ENCODE measurements at regions not wholly inside any gene's neighbourhood (a gene's known extent, or its start where the extent isn't known, plus 50 kb on each side); places are given as distances from the start of the nearest gene placed in this dataset.

DNA sequence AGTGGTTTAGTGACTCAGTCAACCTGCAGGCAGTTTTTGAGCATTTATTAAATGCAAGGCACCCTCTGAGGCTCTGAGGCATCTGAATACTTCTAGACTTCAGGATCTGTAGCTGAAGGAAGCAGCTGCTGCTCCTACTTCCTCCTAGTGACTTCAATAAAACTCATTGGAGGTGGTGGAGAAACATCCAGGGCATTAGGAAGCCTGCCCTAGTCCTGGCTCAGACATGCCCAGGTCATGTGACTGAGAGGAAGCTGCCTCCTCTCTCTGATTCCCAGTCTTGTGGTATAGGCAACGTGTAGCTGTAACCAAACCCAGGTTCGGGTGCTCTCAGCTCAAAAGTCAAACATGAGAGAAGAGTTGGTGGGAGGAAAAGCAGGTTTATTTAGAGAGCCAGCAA, 287.2 kb upstream of the GYPC start:
- DNase-seq (peak in 2 of 5 donors; percentile 4 to 5), FAIRE-seq (no peak)
- TF ChIP-seq, protein P1, sequence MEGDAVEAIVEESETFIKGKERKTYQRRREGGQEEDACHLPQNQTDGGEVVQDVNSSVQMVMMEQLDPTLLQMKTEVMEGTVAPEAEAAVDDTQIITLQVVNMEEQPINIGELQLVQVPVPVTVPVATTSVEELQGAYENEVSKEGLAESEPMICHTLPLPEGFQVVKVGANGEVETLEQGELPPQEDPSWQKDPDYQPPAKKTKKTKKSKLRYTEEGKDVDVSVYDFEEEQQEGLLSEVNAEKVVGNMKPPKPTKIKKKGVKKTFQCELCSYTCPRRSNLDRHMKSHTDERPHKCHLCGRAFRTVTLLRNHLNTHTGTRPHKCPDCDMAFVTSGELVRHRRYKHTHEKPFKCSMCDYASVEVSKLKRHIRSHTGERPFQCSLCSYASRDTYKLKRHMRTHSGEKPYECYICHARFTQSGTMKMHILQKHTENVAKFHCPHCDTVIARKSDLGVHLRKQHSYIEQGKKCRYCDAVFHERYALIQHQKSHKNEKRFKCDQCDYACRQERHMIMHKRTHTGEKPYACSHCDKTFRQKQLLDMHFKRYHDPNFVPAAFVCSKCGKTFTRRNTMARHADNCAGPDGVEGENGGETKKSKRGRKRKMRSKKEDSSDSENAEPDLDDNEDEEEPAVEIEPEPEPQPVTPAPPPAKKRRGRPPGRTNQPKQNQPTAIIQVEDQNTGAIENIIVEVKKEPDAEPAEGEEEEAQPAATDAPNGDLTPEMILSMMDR (IDR thresholded peaks at IDR 0.05; ENCODE audit: borderline replicate concordance, extremely low read depth, insufficient read depth), result no peak
- Histone ChIP-seq H3K4me3 (ENCODE audit: low read length in 3 of 3) (no peak overlapping the region), H3K9ac (ENCODE audit: low read length in 3 of 3) (no peak overlapping the region), H3K4me1 (ENCODE audit: control insufficient read depth in 2 of 3, insufficient read depth in 2 of 3, low read depth in 1 of 3, low read length in 3 of 3) (no peaks in the 10 kb centered on the region), H3K9me3 (ENCODE audit: control insufficient read depth in 2 of 3, insufficient read depth in 1 of 3, low read length in 3 of 3) (no peaks in the 10 kb centered on the region), H3K27ac (ENCODE audit: low read depth in 2 of 2, low read length in 2 of 2) (no peak overlapping the region), H3K36me3 (ENCODE audit: control insufficient read depth in 2 of 3, insufficient read depth in 3 of 3, low read length in 3 of 3) (no peaks in the 10 kb centered on the region), H3K27me3 (ENCODE audit: control insufficient read depth, insufficient read depth, low read length) (no peaks in the 10 kb centered on the region)
- intact Hi-C loops (cut with DNase I), result no loop called here

DNA sequence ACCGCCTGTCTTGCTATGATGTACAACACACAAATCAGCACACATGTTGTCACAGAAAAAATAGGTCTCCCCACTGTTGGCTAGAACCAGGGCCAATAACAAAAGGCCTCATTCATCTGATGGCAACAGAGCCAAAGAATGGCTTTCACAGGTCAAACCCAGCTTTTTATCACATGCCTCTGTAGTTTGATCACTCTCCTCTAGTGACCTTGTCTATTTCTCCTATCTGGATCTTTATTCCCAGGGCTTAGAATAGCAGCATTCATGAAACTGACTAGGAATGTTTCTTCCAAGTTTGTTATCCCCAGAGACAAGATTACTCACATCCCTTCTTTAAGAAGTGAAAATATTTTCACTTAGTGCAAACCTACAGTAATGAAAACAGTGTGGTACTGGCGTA, 285.8 kb upstream of the GYPC start:
- FAIRE-seq, result no peak

DNA sequence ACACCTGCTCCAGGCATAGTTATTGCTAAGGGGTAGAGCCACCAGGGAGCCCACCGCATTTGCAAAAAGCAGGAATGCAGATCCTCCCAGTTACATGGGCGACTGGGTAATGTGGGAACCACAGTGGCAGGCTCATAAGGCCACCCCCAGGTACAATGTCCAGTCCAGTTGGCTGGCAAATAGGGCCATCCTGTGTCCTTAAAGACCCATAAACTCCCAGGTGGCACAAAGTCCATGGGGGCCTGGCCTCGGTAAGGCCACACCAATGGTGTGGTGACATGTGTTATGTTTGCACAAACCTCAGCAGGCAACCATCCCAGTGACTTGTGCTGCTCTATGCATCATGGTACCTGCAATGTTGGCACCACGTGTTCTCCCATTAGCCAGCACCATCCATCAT, 283.6 kb upstream of the GYPC start:
- Histone ChIP-seq H3K4me3 (ENCODE audit: low read length in 3 of 3) (no peak overlapping the region), H3K9me3 (ENCODE audit: control insufficient read depth in 2 of 3, insufficient read depth in 1 of 3, low read length in 3 of 3) (no peaks in the 10 kb centered on the region), H3K27ac (ENCODE audit: low read depth in 2 of 2, low read length in 2 of 2) (no peak overlapping the region), H3K9ac (ENCODE audit: low read length in 3 of 3) (no peak overlapping the region), H3K4me1 (ENCODE audit: control insufficient read depth in 2 of 3, insufficient read depth in 2 of 3, low read depth in 1 of 3, low read length in 3 of 3) (no peaks in the 10 kb centered on the region), H3K27me3 (ENCODE audit: control insufficient read depth, insufficient read depth, low read length) (no peaks in the 10 kb centered on the region), H3K36me3 (ENCODE audit: control insufficient read depth in 2 of 3, insufficient read depth in 3 of 3, low read length in 3 of 3) (no peaks in the 10 kb centered on the region)
- intact Hi-C loops (cut with DNase I), result no loop called here
- FAIRE-seq (no peak), DNase-seq (no peak)
- TF ChIP-seq, protein P1 (IDR thresholded peaks at IDR 0.05; ENCODE audit: borderline replicate concordance, extremely low read depth, insufficient read depth), result no peak

More for the DNA sequence above, 285.8 kb upstream of the GYPC start:
- TF ChIP-seq, protein P1 (IDR thresholded peaks at IDR 0.05; ENCODE audit: borderline replicate concordance, extremely low read depth, insufficient read depth), result no peak
- intact Hi-C loops (cut with DNase I), result no loop called here
- no peaks in the 10 kb centered on the region for H3K36me3 ChIP-seq (ENCODE audit: control insufficient read depth in 2 of 3, insufficient read depth in 3 of 3, low read length in 3 of 3)
- H3K9me3 ChIP-seq (ENCODE audit: control insufficient read depth in 2 of 3, insufficient read depth in 1 of 3, low read length in 3 of 3), result no peaks in the 10 kb centered on the region
- DNase-seq, result no peak
- no peak overlapping the region for H3K27ac ChIP-seq (ENCODE audit: low read depth in 2 of 2, low read length in 2 of 2)
- no peaks in the 10 kb centered on the region for H3K4me1 ChIP-seq (ENCODE audit: control insufficient read depth in 2 of 3, insufficient read depth in 2 of 3, low read depth in 1 of 3, low read length in 3 of 3)
- H3K27me3 ChIP-seq (ENCODE audit: control insufficient read depth, insufficient read depth, low read length), result no peaks in the 10 kb centered on the region
- no peak overlapping the region for H3K9ac ChIP-seq (ENCODE audit: low read length in 3 of 3)
- no peak overlapping the region for H3K4me3 ChIP-seq (ENCODE audit: low read length in 3 of 3)

DNA sequence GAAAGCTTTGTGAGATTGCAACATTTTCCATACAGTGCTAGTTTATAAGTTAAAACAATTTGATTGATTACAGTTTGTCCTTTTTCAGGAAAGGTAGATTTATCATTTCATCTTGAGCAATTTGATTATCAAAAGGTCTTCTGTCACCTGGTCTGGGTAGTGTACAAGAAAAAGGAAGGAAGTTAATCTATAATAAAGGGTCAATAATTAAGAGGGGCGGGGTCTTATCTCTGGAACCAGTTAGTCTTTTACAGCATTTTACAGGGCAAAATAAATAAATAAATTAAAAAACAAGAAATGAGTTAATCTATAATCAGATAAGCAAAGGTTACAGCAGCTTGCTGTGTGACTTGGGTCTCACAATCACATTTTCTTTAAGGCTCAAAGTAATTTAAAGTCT, 277.8 kb upstream of the GYPC start:
- Histone ChIP-seq H3K4me1 (ENCODE audit: control insufficient read depth in 2 of 3, insufficient read depth in 2 of 3, low read depth in 1 of 3, low read length in 3 of 3) (no peaks in the 10 kb centered on the region), H3K27ac (ENCODE audit: low read depth in 2 of 2, low read length in 2 of 2) (no peak overlapping the region), H3K36me3 (ENCODE audit: control insufficient read depth in 2 of 3, insufficient read depth in 3 of 3, low read length in 3 of 3) (no peaks in the 10 kb centered on the region), H3K9ac (ENCODE audit: low read length in 3 of 3) (no peak overlapping the region), H3K9me3 (ENCODE audit: control insufficient read depth in 2 of 3, insufficient read depth in 1 of 3, low read length in 3 of 3) (no peaks in the 10 kb centered on the region), H3K27me3 (ENCODE audit: control insufficient read depth, insufficient read depth, low read length) (no peaks in the 10 kb centered on the region), H3K4me3 (ENCODE audit: low read length in 3 of 3) (no peak overlapping the region)
- peak; percentile 32 for FAIRE-seq
- DNase-seq, result peak in 1 of 5 donors; percentile 13
- TF ChIP-seq, protein P1 (IDR thresholded peaks at IDR 0.05; ENCODE audit: borderline replicate concordance, extremely low read depth, insufficient read depth), result no peak
- intact Hi-C loops (cut with DNase I), result no loop called here
